Activated CD4-positive, alpha-beta T cell treated with anti-CD3 and anti-CD28 coated beads, Interleukin-2, Interleukin-6, amounts not matched to agents 100 ng/mL and 50 ng/mL, durations not matched to agents 16 hours and 8 hours (primary cell): ENCODE measurements at regions not wholly inside any gene's neighbourhood (a gene's known extent, or its start where the extent isn't known, plus 50 kb on each side); places are given as distances from the start of the nearest gene placed in this dataset.
A peak's percentile ranks its signal among the peaks of the same experiment; 100 is the strongest.

Source experiments
- DNase-seq: peaks from one replicate; pipeline ENCODE4 v3.0.0-alpha.2; 2020

- no peak for DNase-seq
Measured at GRCh38 chr17:56648321-56648720, 54.8 kb downstream of the NOG start.

GRCh38 chr17:56648806-56649205 lies 55.3 kb downstream of the NOG start:
- no peak for DNase-seq

- no peak for DNase-seq
Measured at GRCh38 chr17:56652628-56653027, 59.1 kb downstream of the NOG start.

- DNase-seq: peak; percentile 72
Measured at GRCh38 chr17:56653877-56654276, 60.4 kb downstream of the NOG start.

- DNase-seq: no peak
Measured at GRCh38 chr17:56656701-56657327, 63.3 kb downstream of the NOG start.

GRCh38 chr17:56658648-56659047 lies 65.1 kb downstream of the NOG start:
- no peak for DNase-seq

- no peak for DNase-seq
Measured at GRCh38 chr17:56659622-56660021, 66.1 kb downstream of the NOG start.

GRCh38 chr17:56661906-56662305 lies 68.4 kb downstream of the NOG start:
- no peak for DNase-seq

- DNase-seq: no peak
Measured at GRCh38 chr17:56665864-56666263, 72.4 kb downstream of the NOG start.

- DNase-seq: no peak
Measured at GRCh38 chr17:56667925-56668458, 74.5 kb downstream of the NOG start.

GRCh38 chr17:56672195-56672594 lies 78.7 kb downstream of the NOG start:
- no peak for DNase-seq

- no peak for DNase-seq
Measured at GRCh38 chr17:56674401-56674925, 81.0 kb downstream of the NOG start.

GRCh38 chr17:56675876-56676660 lies 82.6 kb downstream of the NOG start:
- DNase-seq: peak; percentile 15

- DNase-seq: peak; percentile 9
Measured at GRCh38 chr17:56676810-56677209, 83.3 kb downstream of the NOG start.

GRCh38 chr17:56678249-56679114 lies 85.0 kb downstream of the NOG start:
- DNase-seq: no peak

- peak; percentile 27 for DNase-seq
Measured at GRCh38 chr17:56679115-56679776, 85.7 kb downstream of the NOG start.

GRCh38 chr17:56679777-56680422 lies 86.4 kb downstream of the NOG start:
- no peak for DNase-seq

- no peak for DNase-seq
Measured at GRCh38 chr17:56680676-56681075, 87.2 kb downstream of the NOG start.

GRCh38 chr17:56681561-56682266 lies 88.2 kb downstream of the NOG start:
- peak; percentile 69 for DNase-seq

- no peak for DNase-seq
Measured at GRCh38 chr17:56688151-56688550, 94.7 kb downstream of the NOG start.
